ENCODE measurements at regions not wholly inside any gene's neighbourhood (a gene's known extent, or its start where the extent isn't known, plus 50 kb on each side); places are given as distances from the start of the nearest gene placed in this dataset.
A peak's percentile ranks its signal among the peaks of the same experiment; 100 is the strongest.

DNA sequence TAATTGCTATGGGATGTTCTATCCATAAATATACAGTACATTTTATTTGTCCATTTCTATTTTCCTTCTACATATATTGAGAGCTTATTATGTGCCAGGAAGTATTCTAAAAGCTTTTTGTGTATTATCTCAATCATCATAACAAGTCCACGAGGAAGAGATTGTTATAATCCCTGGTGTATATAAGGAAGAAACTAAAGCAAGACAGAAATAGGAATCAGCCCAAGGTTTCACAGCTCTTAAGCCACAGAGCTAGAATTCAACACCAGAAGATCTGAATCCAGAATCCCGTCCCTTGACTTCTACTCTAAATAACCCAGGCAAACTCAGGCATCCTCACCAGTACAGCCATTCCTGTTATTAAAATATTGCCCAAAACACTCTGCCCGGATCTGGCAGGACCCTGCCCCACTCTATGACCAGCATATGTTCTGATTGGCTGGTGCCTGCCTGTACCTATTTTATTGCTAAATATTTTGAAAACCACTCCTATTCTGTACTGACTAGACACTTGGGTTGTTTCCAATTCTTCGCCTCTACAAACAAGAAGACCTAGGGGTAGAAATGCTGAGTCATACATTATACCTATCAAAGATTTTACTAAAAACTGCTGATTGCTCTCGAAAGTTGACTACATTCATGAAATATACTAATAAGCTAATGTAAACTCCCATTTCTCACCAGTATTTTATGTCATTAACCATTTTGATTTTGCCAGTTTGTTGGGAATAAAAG lies 297.4 kb downstream of the ENC1 start:
- no peak for DNase-seq (ENCODE audit: low read depth in 2 of 2)

DNA sequence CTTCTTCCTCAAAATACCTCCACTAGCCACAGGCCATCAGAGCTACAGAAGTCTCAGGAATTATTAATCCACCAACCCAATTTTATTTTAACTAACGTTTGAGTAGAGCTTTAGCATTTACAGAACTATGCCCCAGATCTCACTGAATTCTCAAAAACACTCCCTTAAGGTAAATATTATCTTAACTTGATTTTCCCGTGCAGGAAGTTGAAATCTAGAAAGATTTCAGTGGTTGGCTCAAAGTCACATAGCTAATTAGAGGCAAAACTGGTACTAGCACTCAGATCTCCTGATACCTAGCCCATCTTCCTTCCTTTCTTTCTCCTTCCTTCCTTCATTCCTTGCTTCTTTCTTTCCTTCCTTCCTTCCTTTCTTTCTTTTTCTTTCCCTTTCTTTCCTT lies 298.3 kb downstream of the ENC1 start:
- DNase-seq (ENCODE audit: low read depth in 2 of 2), result no peak

DNA sequence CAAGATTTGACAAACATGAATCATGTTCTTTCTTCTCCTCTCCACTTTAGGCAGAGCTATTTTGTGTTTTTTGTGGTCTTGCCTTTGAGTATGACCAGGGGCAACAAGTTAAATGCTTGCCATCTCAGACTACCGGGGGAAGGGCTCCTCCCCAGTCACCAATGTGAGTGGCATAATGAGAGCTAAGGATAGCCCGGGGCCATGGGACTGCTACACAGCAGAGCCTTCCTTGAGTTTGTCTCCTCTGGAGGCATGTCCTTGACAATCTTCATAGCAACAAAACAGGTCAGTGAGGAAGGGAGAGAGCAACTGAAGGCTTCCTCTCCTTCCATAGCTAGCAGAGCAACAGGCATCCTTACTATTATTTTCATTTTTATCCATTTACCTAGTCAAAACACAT lies 299.3 kb downstream of the ENC1 start:
- no peak for DNase-seq (ENCODE audit: low read depth in 2 of 2)

DNA sequence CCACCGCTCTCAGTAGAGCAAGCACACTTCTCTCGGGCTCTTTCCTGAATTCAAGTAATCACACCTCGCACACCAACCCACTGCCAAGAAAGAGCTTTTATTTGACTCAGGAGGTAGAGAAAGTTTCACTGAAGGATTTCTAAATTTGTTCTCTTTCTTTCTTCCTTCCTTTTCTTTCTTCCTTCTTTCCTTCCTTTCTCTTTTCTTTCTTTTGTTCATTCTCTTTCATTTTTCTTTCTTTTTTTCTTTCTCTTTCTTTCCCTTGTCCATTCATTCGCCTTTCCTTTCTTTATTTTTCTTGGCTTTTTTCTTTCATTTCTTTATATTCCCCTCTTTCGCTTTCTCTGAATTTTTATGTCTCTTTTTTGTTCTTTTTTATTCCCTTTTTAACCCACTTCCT lies 300.1 kb downstream of the ENC1 start:
- DNase-seq (ENCODE audit: low read depth in 2 of 2), result no peak

DNA sequence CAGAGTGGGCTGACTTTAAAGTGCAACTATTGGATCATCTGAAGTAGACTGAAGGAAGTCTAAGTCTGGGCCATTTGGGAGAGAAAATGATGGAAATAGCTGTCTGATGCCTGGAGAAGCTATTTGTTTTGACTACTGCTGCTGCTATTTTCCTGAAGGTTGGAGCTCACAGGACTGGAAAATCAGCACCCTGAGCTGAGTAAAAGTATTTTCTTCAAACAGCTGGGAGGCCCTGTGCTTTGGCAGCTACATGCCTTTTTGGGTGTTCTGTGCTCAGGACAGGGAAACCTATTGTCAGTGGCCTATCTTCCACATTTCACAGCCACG lies 302.6 kb downstream of the ENC1 start:
- no peak for DNase-seq (ENCODE audit: low read depth in 2 of 2)

DNA sequence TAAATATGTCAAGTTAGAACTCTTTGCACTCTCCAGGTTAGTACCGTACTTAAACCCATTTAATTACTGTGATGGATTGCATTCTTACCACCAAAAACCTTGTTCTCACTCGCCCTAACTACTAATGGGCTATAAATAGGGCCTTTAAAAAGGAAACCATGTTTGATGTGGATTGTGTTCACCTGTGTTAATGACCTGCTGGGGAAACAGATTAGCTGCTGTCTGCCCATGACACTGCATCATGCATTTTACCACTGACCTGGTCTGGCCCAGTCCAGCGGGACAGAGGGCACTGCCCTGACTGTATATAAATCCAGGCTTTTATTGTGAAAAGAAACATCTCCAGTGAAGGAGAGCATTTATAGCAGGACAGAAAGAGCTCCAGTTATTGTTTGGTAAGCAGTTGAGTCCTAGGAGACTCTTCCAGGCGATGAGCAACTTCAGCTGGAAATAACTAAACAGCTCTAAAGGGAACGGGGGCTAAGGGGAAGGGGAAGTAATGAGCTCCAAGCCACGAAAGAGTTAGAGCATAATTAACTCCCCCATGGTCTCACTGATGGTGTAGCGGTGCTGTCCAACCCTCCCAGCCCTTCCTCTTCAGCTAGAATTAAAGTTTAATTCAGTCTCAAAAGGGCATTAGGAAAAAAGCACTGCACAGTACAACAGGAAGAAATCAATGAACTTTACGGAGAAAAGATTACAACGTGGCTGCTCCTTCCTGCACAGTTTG lies 303.1 kb downstream of the ENC1 start:
- no peak for DNase-seq (ENCODE audit: low read depth in 2 of 2)

DNA sequence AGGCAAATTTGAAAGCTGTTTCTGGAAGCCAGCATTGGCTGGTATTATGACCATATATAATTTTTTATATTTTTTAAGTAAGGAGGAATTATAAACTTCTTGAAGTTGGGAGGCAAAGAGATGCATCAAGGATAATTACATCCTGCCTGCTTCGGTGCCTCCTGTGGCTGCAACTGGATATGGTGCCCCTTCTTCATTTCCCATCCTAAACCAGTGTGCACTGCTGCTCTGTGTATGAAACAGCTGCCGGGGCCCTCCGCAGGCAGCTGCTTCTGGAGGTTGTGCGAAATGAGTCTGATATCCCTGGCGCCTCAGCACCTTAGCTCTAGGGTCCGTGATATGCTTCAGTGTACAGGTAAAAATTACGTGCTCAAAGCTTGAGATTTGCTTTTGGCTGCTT lies 304.2 kb downstream of the ENC1 start:
- DNase-seq (ENCODE audit: low read depth in 2 of 2), result no peak

DNA sequence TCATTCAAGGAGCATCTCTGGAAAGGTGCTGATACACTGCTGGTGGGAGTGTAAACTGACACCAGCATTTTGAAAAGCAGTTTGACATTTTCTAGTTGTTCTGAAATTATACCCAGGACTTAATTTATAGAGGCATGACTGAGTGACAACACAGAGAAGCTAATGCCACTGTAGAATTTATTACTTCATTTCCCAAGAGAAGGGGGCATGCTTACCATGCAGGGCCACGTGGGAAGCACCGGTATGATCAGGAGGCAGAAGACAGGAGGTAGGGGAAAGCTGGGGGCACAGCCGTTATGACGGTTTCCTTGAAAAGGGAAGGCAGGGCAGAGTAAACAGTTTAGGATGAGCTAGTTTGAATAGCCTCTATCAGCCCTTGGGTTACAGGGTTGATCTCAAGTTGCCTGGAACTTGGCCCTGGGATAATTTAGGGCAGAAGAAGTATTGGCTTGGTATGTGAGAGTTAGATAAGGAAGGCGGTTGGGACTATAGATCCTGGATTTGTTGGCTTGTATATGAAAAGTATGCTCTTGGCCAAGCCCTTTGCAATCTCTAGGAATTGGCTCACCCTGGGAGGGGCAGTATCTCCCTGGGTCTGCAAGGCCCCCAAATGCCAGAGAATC lies 305.7 kb downstream of the ENC1 start:
- no peak for DNase-seq (ENCODE audit: low read depth in 2 of 2)

DNA sequence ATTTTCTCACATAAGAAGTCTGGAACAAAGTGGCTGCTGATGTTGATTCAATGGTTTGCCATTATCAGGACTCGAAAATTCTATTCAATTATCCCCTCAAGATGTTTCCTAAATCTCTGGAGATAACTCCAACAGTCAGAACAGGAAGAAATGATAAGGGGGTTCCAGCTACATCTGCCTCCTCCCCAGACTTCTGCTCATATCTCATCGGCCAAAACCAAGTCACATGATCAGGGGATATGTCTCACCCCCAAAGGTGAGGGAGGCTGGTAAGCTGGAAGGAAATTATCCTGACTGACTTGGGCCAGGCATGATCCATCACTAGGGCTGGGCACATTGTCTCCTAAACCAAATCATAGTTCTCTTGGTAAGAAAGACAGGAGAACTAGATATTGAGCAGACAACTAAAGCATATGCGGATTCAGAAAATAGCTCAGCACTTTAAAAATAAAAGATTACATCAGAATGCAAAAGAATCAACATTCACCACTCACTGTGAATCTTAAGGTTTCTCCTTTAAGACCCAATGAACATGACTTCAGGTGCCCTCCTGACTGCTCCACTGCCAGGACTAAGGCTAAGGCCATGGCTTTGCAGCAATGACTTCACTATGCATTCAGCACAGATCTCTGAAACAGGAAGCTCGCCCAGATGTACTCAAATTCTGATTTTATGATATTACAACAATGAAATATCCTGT lies 306.3 kb downstream of the ENC1 start:
- no peak for DNase-seq (ENCODE audit: low read depth in 2 of 2)

DNA sequence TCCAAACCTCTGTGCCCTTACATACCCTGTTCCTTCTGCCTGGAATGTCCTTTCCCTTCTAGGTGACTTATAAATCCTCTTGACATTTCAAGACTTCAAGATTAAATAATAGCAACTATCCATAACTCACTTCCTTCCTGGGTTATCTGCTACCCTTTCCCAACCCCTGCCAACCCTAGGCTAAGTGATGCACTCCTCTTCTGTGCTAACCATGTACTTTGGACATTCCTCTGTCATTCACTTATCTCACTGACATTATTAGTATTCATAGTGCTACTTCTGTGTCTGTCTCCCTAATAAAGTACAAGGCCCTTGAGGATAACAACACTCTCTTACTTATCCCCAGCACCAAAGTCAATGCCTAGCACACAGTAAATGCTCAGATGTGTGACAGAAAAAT lies 307.1 kb downstream of the ENC1 start:
- DNase-seq (ENCODE audit: low read depth in 2 of 2), result no peak

DNA sequence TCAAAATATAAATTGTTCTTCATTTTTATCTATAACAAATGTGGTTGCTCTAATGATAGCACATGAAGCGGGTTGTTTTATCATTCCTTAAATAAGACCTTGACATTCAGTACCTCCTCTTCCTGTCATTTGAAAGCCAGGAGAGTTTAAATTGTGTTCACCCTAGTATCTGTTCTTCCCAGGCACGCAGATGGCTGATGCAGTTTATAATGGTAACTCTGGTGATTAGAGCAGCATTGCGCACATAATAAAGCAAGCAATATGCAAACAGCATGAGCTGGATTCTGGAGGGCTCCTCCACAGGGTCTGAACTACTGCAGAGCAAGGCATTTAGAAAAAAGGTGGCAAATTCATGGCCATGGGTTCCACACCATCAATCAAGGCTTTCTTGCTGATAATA lies 307.8 kb downstream of the ENC1 start:
- no peak for DNase-seq (ENCODE audit: low read depth in 2 of 2)

DNA sequence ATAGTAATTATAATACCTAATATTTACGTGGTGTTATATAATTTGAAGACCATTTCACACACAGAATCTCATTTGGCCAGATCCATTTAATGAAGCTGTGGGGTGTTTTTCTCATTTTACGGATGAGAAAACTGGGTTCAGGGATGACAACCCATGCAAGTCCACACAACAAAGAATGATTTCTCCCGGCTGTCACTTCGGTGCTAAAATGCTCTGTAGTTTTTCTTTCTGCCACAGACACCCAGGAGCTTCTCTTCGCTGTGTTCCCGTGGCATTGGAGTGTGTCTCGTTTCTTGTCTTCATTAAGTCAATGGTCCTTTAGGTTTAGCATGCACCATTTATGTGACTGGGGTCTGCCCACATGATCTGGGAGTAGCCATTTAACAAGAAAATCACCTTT lies 308.5 kb downstream of the ENC1 start:
- no peak for DNase-seq (ENCODE audit: low read depth in 2 of 2)

DNA sequence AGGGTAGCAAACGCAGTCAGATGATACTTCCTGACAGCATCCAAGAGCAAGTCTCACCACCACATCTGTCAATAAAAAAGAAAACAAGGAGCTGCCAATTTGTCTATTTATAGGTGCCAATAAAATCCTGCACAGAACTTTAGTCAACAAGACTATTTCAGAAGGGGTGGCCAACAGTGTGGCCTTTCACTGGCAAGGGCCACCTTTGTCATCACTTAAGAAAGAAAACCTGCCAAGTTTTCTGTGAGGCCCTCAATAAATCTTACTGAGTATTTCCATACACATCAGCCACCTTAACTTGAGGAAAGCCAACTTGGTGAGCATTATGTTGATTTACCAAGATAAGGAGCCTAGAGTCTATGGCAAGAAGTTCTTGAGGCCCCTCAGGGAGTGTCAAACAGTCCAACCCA lies 312.3 kb downstream of the ENC1 start:
- DNase-seq (ENCODE audit: low read depth in 2 of 2), result no peak

DNA sequence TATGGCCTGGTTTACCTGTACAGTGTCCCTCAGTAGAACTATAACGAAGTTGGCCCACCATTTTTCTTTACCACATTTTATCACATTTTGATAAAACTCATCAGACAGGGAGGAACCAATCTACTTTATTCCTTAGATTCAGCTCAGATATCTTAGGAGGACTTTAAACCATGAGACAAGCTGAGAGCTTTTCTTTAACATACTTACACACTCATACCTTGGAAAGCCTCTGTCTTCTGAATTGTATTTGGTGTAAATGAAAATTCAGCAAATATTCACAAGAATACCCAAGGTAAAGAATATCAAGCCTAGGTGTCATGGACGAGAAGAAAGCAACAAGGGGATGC lies 313.2 kb downstream of the ENC1 start:
- DNase-seq (ENCODE audit: low read depth in 2 of 2), result no peak

DNA sequence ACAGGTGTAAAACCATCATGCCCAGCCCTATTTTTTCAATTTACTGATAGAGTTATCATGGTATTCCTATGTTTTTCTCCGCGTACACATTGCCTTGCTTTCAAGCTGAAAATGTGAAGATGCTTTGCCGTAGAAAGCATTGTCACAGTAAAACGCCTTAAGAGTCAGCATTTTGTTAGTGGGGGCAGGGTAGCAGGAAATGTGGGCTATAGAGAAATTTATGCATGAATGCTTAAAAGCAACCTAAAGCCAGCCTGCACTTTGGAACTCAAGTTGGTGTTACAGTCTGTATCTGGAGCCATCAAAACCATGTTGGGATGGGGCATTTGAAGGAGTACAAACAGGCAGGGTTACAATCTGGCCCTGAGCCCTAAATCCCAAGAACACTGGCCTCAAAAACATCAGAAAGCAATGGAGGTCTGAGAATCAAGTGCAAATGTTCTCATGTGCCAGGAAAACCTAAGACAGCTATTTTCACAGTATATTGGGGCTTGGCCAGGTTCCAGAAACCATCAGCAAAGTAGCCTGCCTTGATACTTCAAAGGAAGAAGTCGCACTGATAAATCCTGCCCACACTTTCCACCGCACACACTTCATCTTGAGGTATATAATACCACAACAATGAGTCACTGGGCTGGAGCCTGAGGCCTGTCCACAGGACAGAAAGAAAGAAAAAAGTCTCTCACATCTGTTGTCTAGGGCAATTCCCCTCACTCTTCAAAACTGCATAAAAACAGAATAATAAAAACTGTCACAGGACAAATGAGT lies 313.8 kb downstream of the ENC1 start:
- DNase-seq (ENCODE audit: low read depth in 2 of 2), result peak; percentile 51 to 58

DNA sequence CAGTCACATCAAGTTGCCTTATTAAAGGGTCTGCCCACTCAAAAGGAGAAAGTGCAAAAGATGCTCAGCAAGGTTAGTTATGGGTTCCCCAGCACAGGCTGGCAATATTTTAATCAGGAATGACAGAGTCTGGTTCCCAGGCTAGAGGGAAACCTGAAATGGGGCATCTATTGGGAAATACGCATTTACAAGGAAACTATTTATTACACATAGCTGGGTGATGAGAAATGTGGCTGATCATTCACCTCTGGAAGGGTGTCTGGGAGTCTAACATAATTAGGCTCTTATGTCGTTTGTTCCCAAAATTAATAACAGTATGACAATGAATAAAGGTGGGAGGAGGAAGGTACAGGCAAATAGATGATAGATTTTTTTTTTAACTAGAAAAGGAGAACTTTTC lies 314.7 kb downstream of the ENC1 start:
- no peak for DNase-seq (ENCODE audit: low read depth in 2 of 2)

DNA sequence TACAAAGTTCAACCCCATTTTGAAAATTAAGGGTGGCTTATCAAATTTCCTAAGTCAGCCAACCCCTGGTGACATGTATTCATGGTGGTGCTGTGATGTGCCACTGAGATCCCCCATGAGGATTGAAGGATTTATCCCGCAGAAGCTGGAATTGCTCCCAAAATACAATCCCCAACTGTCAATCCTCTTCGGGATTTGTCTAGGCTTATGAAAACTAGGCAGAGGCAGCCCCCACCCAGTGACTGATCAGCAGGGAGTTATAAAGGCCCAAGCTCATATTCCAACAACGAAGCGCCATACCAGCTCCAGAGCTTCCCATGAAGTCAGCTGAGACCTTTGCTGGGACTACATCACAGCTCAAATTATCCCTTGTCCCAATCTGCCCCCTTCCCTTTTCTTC lies 316.0 kb downstream of the ENC1 start:
- no peak for DNase-seq (ENCODE audit: low read depth in 2 of 2)

DNA sequence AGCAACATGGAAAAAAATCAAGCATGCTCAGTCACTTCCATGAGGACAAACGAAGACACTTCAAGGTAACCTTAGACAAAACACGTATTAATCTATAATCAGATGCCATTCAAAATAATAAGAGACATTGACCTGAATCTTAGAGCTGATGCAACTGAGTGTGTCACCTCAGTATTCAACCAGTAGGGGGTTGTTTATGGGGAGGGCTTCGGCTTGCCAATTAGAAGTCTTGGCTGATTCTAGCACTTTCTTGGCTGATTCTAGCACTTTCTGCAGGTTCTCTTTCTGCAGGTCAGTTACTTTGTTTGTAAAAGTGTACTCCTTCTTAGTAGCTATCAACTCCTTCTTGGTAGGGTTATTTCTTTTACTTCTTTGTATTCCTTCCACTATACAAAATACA lies 317.6 kb downstream of the ENC1 start:
- no peak for DNase-seq (ENCODE audit: low read depth in 2 of 2)

DNA sequence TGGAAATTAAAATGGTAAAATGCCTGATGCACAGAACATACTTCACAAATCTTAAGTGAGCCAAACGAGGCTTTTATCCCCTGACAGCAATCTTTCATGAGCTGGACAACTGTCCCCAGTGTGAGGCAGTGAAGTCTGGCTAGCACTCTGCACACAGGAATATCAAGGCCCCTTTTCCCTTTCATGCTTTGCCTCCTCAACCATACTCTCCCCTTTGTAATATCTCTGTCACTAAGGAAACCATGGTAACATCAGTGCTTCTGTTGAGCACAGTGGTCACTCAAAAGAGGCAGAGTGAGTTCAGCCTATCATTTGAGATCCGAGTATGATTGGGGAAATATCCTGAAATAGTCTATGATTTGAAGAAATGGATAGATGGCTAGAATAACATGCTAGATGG lies 318.3 kb downstream of the ENC1 start:
- DNase-seq (ENCODE audit: low read depth in 2 of 2), result no peak

DNA sequence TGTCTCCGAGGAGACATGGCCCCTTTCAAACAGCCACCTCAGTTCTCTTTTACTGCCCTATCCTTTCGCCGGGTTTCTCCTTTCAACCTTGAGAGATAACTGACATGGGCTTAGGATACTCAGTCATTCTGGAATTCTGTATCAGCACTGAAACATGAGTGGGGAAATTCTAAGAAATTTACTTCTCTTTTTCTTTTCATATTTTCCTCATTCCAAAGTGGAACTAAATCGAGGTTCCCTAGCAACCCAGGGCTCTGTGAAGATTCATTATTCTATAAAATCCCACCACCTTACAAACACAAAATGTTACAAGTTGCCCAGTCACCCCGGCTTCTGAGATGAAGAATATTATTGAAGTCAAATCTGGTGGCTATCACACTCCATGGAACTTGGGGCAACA lies 319.2 kb downstream of the ENC1 start:
- DNase-seq (ENCODE audit: low read depth in 2 of 2), result no peak

DNA sequence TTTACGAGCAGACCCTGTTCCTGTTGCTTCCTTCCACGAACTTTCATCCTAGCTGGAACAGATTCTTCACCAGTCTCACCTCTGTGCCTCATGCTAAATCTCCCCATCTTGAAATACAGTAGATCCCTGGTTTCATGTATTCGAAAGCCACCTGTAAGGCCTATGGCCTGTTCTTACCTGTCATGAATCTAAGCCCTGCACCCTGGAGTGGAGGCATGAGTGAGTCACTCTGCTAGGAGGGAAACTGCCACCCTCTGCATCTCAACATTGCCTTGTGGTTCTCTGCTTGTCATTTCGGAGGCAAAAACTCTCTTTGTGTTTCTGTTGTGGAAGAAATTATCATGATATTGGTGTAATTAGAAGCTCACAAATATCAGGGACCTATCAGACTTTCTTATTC lies 320.0 kb downstream of the ENC1 start:
- no peak for DNase-seq (ENCODE audit: low read depth in 2 of 2)

DNA sequence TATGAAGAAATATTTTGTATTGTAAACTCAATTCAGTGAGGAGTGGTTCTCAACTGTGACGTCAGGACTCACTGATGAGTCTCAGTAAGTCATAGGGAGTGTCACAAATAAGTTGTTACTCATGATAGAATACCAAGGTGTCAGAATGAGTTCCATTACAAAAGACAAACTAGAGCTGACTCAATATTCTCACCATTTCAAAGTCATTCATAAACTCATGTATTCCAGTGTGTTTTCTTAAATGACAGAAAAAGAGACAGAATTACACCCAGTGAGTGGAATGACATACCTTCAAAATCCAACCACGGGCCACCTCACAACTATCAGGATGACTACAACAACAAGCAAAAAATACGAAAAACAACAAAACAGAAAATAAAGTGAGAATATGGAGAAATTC lies 321.5 kb downstream of the ENC1 start:
- peak in 1 of 2 donors; percentile 18 for DNase-seq (ENCODE audit: low read depth in 2 of 2)

Data from stimulated activated CD8-positive, alpha-beta memory T cell treated with anti-CD3 and anti-CD28 coated beads, Interleukin-2, amount 100 ng/mL, for 48 hours (primary cell).